NCI-H345 treated with DMSO at 0.1 percent for 48 hours (cell line): ENCODE measurements at regions not wholly inside any gene's neighbourhood (a gene's known extent, or its start where the extent isn't known, plus 50 kb on each side); places are given as distances from the start of the nearest gene placed in this dataset.
"Not testable (repeated sequence)": the region's sequence is repeated elsewhere in the genome, so short reads cannot be mapped to it uniquely, and the experiment has no call there.

ENCODE experiments used
- DNase-seq: peaks from one replicate; lab custom pipeline; 2025; ENCODE audit not compliant: unreplicated experiment; lab: John Stamatoyannopoulos, UW

DNA sequence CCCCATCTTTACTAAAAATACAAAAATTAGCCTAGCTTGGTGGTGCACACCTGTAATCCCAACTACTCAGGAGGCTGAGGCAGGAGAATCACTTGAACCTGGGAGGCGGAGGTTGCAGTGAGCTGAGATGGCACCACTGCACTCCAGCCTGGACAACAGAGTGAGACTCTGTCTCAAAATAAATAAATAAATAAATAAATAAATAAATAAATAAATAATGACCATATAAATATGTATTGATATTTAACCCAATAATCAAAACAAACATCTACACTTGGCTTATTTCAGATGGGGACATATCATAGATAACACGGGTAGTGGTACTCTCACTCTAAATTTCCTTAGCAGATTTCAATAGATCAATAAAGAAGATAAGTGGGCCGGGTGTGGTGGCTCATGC lies 1923.7 kb upstream of the AGA start:
- DNase-seq, result not testable (repeated sequence)

DNA sequence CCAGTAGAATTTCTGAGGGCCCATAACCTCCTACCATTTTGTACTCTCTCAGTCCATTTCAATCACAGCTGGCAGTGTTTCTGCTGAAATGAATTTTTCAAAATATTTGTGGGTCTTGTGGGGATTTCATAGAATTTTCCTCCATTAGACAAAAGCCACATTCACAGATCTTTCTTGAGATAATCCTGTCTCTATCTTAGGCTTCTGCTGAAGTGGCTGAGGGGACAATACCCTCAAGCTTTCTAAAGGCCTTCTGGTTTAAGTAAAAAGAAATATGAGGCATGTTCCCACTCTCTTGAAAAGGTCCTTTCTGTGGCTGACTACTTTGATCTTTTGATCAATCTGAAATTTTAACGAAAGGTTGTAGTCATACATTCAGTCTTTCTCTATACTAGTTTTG lies 1930.0 kb upstream of the AGA start:
- no peak for DNase-seq

DNA sequence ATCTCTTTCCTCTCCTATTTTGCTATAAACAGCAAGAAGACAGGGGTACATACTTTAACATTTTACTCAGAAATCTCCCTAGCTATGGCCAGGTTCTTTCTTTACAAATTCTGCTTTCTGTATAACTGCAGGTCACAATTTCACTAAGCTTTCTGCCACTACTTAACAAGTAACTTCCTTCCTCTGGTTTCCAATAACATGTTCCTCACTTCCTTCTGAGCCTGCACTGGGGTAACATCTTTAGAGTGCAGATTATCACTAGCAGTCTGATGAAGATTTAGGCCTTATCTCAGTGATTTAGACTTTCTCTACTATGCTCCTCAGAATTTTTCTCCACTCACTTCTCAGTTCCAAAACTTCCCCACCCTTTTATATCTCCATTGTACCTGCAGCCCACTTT lies 1930.5 kb upstream of the AGA start:
- no peak for DNase-seq

- DNase-seq, result not testable (repeated sequence)
Observed at GRCh38 chr4:179378847-179379246, 1936.6 kb upstream of the AGA start.

DNA sequence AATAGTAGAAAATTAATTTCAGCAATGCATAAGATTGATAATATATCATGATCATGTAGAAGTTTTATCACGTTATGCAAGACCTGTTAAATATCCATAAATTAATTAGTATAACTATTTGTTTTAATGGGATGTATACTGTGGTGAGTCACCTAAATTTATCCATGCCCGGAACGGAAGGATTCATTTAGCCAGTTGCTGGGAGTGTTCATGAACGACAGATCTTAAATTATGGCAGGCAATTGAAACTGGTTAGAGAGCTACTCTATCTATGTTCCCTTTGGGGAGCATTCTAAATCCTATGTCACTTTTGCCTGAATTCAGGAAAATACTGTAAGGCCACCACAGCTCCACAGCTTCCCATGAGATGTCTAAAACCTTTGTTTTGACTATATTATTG lies 1950.5 kb upstream of the AGA start:
- DNase-seq, result no peak

GRCh38 chr4:179398414-179398813 lies 1956.2 kb upstream of the AGA start:
- no peak for DNase-seq

- no peak for DNase-seq
Observed at GRCh38 chr4:179399054-179399782, 1957.0 kb upstream of the AGA start.

GRCh38 chr4:179415037-179415846 lies 1973.0 kb upstream of the AGA start:
- DNase-seq, result no peak

DNA sequence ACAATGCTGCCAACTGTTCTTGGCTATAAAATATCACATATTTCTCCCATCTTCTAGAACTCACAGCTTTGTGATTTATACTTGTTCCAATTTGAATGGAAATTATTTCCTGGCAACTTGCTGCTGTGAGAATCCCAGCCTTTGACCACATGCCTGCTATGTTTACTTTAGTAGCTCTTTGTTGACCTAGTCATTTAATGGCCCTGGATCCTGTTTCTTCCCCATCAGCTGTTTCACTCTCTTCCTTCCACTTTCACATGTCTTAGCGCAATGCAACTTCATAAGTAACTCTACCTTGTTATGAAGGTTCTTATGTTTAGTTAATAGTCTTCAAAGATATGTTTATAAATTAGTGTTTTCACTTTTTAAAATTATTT lies 1973.6 kb upstream of the AGA start:
- no peak for DNase-seq

DNA sequence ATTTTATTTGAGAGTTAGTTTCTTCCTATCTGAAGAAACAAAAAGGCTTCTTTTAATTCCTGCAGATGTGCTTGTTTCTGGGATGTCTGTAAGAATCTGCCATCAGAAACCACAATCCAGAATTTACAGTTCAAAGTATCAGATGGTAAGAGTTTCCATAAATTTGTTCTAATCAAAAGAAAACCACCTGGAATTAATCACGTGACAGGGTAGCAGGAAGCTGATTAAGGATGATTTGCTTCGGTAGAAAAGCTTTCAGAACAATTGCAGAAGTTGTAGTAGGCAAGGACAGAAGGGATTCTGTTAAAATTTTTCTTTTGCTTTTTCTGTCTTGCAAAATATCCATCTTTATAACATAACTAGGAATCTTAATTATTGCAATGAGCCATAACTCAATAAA lies 1975.1 kb upstream of the AGA start:
- no peak for DNase-seq

- DNase-seq, result no peak
Observed at GRCh38 chr4:179437962-179438361, 1995.7 kb upstream of the AGA start.

DNA sequence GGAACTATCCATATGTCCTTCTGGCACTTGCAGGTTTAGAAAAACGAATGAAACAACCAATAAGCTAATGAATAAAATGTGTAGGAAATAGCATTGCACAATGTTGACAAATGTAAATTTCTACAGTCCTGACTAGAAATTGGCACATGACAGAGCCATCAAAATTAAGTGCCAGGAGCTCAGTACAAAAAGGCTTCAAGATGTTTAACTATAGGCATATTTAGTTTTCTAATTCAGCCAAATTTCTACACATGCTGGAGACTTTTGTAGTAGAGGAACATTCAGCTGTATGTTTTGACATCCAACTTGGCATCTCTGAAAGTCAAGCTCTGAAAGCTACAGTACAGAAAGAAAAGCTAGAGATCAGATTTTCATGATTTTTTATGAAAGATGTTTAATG lies 1999.4 kb upstream of the AGA start:
- DNase-seq, result no peak

DNA sequence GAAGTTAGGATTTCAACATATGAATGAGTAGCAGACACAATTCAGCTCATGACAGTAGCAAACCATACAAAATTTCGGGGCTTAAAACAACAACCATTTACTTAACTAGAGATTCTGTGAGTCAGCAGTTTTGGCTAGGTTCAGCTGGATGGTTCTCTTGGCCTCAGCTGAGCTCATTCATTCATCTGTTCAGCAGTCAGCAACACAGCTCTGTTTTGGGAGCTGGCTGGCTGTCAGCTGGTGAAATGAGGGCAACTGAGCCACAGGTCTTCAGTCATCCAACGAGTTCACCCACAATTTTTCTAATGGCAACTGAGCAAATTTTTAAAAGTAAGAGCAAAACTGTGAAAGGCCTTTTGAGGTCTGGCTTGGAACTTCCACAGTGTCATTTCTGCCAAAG lies 2005.1 kb upstream of the AGA start:
- no peak for DNase-seq

- no peak for DNase-seq
Observed at GRCh38 chr4:179465131-179465797, 2023.0 kb upstream of the AGA start.

- DNase-seq, result no peak
Observed at GRCh38 chr4:179467878-179468277, 2025.6 kb upstream of the AGA start.

DNA sequence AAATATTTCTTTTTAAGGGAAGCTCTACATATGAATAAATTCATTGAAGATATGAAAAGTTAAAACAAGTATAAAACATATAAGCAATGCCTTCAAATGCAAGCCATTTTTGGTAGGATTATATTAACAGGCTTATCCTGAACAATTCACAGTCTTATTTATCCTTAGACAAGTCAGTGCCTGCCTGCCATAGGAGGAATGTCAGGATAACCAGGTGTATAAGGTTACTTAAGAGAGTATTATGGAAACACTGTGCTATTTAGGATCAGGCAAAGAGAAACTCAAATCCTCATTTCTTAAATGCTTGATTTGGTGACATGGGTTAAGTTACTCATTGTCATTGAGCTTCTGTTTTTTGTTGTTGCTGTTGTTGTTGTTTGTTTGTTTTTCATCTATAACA lies 2029.9 kb upstream of the AGA start:
- no peak for DNase-seq

GRCh38 chr4:179478608-179479007 lies 2036.4 kb upstream of the AGA start:
- DNase-seq, result no peak

DNA sequence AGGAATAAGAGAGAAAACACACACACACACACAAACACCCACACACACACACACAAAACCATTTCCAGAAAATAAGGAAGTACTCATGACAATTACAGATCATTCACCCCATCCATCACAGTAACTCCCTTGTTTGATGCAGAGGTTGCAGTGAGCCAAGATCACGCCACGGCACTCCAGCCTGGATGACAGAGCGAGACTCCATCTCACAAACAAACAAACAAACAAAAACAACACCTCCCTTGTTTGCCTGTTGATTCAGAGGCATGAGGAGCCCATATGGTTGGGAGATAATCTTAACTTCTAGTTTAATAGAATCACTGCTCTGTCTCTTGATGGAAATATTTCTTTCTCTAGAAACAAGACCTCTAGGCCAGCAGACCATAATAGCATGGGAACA lies 2043.5 kb upstream of the AGA start:
- DNase-seq, result no peak

GRCh38 chr4:179486570-179487335 lies 2044.5 kb upstream of the AGA start:
- DNase-seq, result no peak

DNA sequence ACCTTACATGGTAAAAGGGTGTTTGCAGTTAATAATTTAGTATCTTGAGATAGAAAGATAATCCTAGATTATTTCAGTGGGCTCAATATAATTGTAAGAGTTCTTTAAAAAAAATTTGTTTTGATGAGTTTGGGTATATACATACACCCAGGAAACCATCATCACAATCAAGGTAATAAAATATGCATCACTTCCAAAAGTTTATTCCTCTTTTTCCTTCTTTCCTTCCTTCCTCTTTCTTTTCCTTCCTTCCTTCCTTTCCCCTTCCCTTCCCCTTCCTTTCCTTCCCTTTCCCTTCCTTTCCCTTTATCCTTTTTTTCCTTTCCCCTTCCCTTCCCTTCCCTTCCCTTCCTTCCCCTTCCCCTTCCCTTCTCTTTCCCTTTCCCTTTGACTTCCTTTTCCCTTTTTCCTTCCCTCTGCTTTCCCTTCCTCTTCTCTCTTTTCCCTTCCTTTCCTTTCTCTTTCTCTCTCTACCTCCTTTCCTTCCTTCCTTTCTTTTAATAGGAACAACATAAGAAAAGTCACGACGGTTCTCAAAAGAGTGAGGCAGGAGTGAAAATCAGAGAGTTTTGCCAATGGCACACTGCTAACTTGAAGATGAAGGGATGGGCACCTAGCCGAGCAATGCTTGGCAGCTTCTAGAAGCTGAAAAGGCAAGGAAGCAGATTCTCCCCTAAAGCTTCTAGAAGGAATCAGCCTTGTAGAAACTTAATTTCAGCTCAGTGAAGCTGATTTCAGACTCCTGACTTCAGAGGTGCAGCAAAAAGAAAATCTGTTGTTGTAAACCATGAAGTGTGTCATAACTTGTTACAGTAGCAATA lies 2050.2 kb upstream of the AGA start:
- no peak for DNase-seq

GRCh38 chr4:179503976-179504375 lies 2061.7 kb upstream of the AGA start:
- no peak for DNase-seq
